Nephron (organoid): ENCODE measurements at regions not wholly inside any gene's neighbourhood (a gene's known extent, or its start where the extent isn't known, plus 50 kb on each side); places are given as distances from the start of the nearest gene placed in this dataset.
A peak's percentile ranks its signal among the peaks of the same experiment; 100 is the strongest.

Experiments
- H3K27ac Mint-ChIP-seq, 3 experiments: 2 replicates each; pipeline ENCODE4 v1.8.0; 2020; ENCODE audit warnings: mixed read lengths in 3 of 3, mild to moderate bottlenecking in 2 of 3, moderate library complexity in 1 of 3
- H3K27me3 Mint-ChIP-seq: 2 replicates; pipeline ENCODE4 v1.8.0; 2021; ENCODE audit warnings: low read depth, mild to moderate bottlenecking, moderate library complexity, mixed read lengths
- H3K36me3 Mint-ChIP-seq: 2 replicates; pipeline ENCODE4 v1.8.0; 2020; ENCODE audit warnings: low read depth, mixed read lengths
- H3K4me1 Mint-ChIP-seq: 2 replicates; pipeline ENCODE4 v1.8.0; 2020; ENCODE audit warnings: mixed read lengths
- H3K4me3 Mint-ChIP-seq, 3 experiments: 2 replicates each; pipeline ENCODE4 v1.8.0; 2020; ENCODE audit warnings: mild to moderate bottlenecking in 3 of 3, mixed read lengths in 3 of 3, moderate library complexity in 2 of 3
- H3K9me3 Mint-ChIP-seq: 2 replicates; pipeline ENCODE4 v1.8.0; 2020; ENCODE audit warnings: mixed read lengths
- TF ChIP-seq, protein P1 (sequence below), 3 experiments: fragments of 200-600 bp; sonication (generic); IDR thresholded peaks; one replicate each; pipeline ENCODE4 v1.5.0; 2021; ENCODE audit warnings: antibody characterized with exemption in 3 of 3; ENCODE audit not compliant: unreplicated experiment in 3 of 3

DNA sequence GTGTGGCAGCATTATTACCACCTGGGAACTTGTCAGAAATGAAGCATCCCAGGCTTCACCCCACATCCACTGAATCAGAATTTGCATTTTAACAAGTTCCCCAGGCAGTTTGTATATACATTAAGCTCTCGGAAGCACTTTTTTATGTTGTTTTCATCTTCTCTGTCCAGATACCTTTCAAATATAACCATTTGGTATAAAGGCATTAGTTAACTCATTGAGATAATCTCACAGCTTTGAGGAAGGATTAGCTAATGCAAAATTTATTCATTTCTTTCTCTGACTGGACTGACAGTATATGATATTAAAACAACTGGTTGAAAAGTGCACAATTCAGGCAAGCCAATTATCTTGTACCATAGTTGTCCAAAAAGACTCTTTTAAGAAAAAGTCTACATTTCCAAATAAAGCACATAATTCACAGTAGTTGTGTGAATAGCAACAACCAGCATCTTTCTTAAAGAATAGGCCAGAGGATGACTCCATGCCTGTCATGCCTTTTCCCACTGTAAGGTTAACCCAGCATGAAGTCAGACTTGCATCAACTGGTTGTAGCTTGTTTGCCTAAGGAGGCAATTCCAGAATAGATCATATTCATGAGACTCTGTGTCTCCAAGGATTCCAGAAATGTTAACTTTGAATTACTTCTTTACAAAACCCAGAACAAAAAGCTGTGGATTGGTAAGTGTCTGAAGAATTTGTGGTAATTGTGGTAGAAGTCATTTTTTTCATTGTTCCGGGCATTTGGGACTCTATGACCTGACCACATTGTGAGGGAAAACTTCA is 254.3 kb upstream of the SESN3 start:
- Mint-ChIP-seq H3K27ac (peak overlapping the region in 1 of 3 experiments; percentile 55), H3K9me3 (peaks cover 15% of the 10 kb centered on the region), H3K36me3 (peaks cover 3% of the 10 kb centered on the region), H3K4me1 (no peaks in the 10 kb centered on the region), H3K27me3 (no peaks in the 10 kb centered on the region), H3K4me3 (no peak overlapping the region)
- TF ChIP-seq, protein P1, sequence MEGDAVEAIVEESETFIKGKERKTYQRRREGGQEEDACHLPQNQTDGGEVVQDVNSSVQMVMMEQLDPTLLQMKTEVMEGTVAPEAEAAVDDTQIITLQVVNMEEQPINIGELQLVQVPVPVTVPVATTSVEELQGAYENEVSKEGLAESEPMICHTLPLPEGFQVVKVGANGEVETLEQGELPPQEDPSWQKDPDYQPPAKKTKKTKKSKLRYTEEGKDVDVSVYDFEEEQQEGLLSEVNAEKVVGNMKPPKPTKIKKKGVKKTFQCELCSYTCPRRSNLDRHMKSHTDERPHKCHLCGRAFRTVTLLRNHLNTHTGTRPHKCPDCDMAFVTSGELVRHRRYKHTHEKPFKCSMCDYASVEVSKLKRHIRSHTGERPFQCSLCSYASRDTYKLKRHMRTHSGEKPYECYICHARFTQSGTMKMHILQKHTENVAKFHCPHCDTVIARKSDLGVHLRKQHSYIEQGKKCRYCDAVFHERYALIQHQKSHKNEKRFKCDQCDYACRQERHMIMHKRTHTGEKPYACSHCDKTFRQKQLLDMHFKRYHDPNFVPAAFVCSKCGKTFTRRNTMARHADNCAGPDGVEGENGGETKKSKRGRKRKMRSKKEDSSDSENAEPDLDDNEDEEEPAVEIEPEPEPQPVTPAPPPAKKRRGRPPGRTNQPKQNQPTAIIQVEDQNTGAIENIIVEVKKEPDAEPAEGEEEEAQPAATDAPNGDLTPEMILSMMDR (IDR thresholded peaks at IDR 0.05; ENCODE audit: unreplicated experiment in 3 of 3), result no peak

DNA sequence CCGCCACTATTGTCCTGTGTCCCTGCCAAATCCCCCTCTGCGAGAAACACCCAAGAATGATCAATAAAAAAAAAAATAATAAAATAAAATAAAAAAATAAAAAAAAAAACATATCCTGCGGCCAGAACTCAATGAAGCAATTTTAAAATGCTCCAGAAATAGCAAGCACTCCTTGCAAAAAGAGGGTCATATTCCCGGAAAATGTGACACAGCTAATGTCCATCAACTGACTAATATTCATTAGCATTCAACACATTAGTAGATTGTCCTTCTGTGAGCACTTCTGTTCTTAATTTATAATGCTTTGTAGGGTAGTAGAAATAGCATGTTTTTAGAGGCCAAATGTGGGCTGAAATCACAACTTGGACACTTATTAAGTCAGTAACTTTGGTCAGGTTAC is 252.3 kb upstream of the SESN3 start:
- peaks cover 10% of the 10 kb centered on the region for H3K9me3 Mint-ChIP-seq
- H3K4me3 Mint-ChIP-seq, result no peak overlapping the region
- H3K36me3 Mint-ChIP-seq, result peaks cover 3% of the 10 kb centered on the region
- TF ChIP-seq, protein P1 (IDR thresholded peaks at IDR 0.05; ENCODE audit: unreplicated experiment in 3 of 3), result no peak
- H3K27ac Mint-ChIP-seq, result no peak overlapping the region
- peaks cover 9% of the 10 kb centered on the region for H3K4me1 Mint-ChIP-seq
- H3K27me3 Mint-ChIP-seq, result no peaks in the 10 kb centered on the region

DNA sequence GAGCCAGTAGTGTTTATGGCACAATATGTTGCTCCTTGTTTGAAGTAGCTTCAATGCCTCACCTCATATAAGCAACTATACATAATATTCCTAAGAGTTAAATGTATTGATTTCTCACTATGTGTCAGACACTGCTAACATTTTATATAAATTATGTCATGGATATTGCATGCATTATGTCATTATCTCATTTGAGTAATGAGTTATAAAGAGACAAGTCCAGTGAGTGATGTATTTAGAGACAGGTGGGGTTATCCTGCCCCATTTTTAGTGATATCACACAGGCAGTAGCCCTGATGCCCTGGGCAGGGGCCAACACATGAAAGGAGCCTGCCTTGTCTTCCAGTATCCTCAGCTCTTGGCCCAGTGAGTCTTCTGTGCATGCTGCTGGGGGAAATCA is 247.0 kb upstream of the SESN3 start:
- Mint-ChIP-seq H3K9me3 (peaks cover 4% of the 10 kb centered on the region), H3K36me3 (no peaks in the 10 kb centered on the region), H3K27ac (peak overlapping the region in 2 of 3 experiments; percentile 11 to 46), H3K4me1 (peaks cover 20% of the 10 kb centered on the region), H3K27me3 (no peaks in the 10 kb centered on the region), H3K4me3 (no peak overlapping the region)
- TF ChIP-seq, protein P1 (IDR thresholded peaks at IDR 0.05; ENCODE audit: unreplicated experiment in 3 of 3), result no peak

DNA sequence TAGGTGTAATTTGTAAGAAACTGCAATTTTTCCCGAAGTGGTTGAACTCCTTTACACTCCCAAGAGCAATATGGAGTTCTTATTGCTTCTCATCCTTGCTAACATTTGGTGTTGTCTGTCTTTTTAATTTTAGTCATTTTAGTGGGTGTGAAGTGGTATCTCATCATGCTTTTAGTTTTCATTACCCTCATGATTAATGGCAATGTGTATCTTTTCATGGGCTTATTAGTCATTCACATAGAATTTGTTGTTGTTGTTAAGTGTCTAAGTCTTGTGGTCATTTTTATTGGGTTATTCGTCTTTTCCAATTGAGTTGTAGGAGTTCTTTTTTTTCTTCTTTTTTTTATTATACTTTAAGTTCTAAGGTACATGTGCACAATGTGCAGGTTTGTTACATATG is 238.3 kb upstream of the SESN3 start:
- peak overlapping the region in 2 of 3 experiments; percentile 42 to 49 for H3K27ac Mint-ChIP-seq
- no peaks in the 10 kb centered on the region for H3K27me3 Mint-ChIP-seq
- TF ChIP-seq, protein P1 (IDR thresholded peaks at IDR 0.05; ENCODE audit: unreplicated experiment in 3 of 3), result no peak
- H3K36me3 Mint-ChIP-seq, result no peaks in the 10 kb centered on the region
- H3K4me1 Mint-ChIP-seq, result peaks cover 22% of the 10 kb centered on the region
- peaks cover 2% of the 10 kb centered on the region for H3K9me3 Mint-ChIP-seq
- no peak overlapping the region for H3K4me3 Mint-ChIP-seq

DNA sequence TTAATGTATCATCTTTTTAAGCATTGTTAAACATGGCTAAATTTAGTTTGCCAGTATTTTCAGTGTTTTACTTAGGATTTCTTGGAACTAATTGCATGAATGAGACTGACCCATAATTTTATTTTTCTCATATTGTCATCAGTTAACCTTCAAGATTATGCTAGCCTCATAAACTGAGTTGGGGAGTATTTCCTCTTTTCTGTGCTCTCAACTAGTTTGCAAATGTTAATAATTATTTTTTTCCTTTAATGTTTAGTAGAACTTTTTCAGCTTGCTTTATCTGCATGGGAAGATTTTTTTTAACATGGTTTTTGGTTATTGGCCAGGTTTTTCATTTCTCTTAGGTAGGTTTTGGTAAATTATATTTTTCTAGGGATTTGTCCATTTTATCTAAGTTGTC is 235.4 kb upstream of the SESN3 start:
- H3K9me3 Mint-ChIP-seq, result no peaks in the 10 kb centered on the region
- TF ChIP-seq, protein P1 (IDR thresholded peaks at IDR 0.05; ENCODE audit: unreplicated experiment in 3 of 3), result no peak
- H3K27me3 Mint-ChIP-seq, result no peaks in the 10 kb centered on the region
- H3K27ac Mint-ChIP-seq, result peak overlapping the region; percentile 12 to 74 (median 63)
- peaks cover 38% of the 10 kb centered on the region for H3K4me1 Mint-ChIP-seq
- H3K4me3 Mint-ChIP-seq, result no peak overlapping the region
- no peaks in the 10 kb centered on the region for H3K36me3 Mint-ChIP-seq

DNA sequence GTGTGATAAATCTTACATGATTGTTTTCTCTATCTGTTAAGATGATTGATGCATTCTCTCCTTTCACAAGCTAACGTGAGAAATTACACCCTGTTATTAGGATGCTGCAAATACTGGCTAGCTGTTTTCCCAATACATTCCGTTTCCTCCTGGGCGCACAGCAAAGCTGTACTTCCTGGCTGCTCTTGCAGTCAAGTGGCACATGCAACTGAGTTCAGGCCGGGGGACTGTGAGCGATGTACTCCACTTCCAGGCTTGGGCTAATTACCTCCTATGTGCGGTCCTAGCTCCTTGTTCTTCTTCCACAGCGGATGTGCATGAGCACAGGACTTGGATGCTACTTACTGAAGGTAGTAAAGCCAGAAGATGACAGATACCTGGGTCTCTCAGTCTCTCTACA is 234.9 kb upstream of the SESN3 start:
- TF ChIP-seq, protein P1 (IDR thresholded peaks at IDR 0.05; ENCODE audit: unreplicated experiment in 3 of 3), result no peak
- Mint-ChIP-seq H3K36me3 (no peaks in the 10 kb centered on the region), H3K27me3 (no peaks in the 10 kb centered on the region), H3K9me3 (no peaks in the 10 kb centered on the region), H3K4me3 (no peak overlapping the region), H3K4me1 (peaks cover 38% of the 10 kb centered on the region), H3K27ac (peak overlapping the region; percentile 58 to 74 (median 63))
